ENCODE measurements at regions not wholly inside any gene's neighbourhood (a gene's known extent, or its start where the extent isn't known, plus 50 kb on each side); places are given as distances from the start of the nearest gene placed in this dataset.

DNA sequence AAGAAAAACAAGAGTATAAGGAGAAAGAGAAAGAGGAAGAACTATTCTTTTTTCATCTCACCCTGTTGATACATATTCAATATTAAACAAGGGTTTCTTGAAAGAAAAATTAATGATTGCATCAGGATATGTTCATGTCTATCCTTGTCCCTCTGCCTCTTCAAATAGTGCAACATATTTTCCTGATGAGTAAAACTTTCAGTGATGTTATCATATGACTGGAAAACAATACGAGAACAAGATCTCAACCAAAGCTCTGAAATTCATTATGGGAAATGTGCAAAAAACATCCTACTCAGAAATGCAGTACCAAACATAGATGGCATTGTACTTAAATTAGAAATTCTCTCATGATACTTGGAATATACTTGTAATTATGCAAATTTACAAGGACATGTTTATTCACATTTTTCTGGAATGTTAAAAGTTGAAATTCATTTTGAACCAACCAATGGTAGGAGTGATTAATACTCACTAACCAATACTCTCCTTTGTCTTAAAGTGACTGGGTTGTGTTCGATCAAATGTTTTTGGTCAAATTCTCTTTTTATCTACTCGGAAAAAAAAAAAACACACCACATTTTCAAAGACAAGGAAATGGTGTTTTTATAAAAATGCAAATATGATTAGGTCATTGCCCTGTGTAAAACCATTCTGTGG is 148.9 kb upstream of the GULP1 start:
- DNase-seq (ENCODE audit: low spot score) = no peak

DNA sequence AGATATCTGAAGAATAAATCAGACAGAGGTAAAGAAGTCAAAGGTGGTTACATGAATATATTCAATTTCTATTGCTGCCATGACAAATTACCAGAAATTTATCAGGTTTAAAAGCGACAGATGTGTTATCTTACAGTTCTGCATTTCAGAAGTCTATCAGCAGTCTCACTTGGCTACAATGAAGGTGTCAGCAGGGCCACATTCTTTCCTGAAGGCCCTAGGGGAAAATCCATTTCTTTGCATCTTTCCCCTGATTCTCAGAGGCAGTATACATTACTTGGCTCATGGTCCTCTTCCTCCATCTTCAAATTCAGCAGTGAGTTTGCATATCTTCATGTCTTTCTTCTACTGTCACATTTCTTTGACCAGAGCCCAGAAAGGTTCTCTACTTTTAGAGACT is 145.8 kb upstream of the GULP1 start:
- no peak for DNase-seq (ENCODE audit: low spot score)

DNA sequence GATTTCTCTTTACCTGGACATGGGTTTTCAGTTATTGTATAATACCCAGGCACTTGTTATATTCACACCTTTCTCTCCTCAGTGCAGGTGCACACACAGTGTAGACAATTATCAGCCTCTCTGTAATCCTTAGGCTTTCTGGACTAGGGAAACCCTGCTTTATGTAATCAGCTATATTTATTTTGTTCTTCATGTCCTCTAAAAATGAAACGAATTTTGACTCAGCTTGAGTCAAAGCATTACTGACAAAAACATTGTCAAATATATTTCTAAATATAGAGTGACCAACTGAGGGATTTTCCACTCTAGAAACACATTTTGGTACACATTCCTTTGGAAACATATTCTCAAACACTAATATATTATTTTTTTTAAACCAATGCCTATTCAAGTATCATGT is 144.8 kb upstream of the GULP1 start:
- DNase-seq (ENCODE audit: low spot score) = no peak

DNA sequence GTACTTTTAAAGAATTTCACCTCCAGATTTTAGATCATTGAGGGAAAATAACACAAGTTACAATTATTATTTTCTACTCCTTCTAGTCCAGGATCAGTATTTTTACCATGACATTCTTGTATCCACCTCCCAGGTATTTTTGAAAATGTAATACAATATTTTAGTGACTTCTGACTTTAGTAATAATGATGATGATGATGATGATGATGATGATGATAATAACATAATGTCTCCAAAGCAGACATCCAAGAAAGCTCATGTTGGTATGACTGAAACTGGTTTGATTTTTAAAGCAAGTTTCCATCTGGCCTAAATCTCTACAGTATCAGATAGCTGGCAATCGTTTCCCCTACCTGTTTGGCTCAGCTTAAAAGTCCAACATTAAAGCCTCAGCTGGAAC is 140.0 kb upstream of the GULP1 start:
- DNase-seq (ENCODE audit: low spot score) = no peak

DNA sequence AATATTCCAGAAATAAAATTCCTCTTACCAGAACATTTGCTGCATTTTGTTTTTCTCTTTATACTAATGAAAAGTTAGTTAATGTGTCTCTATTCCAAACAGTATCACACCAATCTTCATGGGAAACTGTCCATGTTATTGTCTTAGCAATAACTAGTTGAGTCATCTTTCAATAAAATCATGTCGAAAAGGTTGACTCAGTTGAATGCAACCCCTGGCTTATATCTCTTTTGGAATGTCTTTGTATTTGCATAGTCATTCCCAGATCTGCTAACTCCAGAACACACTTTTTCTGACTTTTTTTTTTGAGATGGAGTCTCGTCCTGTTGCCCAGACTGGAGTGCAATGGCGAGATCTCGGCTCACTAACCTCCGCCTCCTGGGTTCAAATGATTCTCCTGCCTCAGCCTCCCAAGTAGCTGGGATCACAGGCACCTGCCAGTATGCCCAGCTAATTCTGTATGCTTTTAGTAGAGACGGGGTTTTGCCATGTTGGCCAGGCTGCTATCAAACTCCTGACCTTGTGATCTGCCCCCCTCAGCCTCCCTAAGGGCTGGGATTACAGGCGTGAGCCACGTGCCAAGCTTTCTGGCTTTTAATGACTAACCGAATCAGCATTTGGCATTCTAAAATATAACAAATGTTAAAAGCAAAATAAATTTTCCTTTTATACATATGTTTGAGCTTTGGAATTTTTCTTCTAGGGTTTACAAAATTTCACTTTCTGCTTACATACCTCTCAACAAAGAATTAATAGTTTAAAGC is 133.2 kb upstream of the GULP1 start:
- DNase-seq (ENCODE audit: low spot score) = no peak

DNA sequence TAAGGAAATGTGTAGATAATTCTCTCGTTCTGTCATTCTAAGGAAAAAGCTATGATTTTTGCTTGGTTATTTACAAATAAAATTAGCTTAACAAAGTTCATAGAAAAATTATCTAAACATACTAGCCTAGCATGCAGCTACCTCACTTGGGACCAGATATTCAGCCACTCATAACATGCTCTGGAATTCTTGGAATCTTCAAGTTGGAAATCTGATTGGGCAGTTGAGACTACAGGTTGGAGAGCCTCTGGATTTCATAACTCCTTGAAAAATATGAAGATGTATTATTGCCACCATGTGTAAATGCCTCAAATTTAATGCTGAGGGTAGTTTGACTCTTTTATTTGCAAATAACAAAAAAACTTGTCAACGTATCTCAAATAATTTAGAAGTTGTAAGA is 132.2 kb upstream of the GULP1 start:
- no peak for DNase-seq (ENCODE audit: low spot score)

DNA sequence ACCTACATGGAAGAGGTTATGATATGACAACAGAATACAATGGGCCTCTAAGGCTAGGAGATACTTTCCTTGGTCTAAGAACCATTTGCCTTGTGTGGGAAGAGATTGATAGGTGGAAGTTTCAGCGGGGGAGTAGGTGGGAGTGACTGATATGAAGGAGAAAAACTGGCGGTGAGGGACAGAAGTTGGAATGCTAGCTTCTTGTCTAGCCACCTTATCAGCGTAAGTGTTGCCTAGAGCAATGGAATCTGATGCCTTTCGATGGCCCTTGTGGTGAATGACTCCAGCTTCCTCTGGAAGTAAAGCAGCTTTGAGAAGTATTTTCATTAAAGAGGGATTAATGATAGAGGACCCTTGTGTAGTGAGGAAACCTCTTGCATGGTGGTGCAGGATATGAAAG is 121.3 kb upstream of the GULP1 start:
- DNase-seq (ENCODE audit: low spot score) = no peak

DNA sequence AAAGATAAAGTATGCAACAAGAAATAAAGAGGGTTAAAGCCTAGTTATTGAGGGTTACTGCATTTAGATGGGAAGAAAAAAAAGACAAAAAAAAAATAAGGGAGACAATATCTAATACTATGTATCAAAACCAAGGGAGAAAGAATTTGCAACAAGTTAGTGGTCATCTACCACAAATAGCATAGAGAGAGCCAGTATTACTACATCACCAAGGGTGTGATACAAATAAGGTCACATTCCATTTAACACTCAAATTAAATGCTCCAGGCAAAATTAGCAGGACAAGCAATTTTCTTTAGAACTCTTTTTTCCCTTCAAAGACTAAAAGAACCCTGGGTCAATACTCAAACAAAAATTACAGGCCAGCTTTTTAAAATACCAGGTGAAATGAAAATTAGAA is 115.1 kb upstream of the GULP1 start:
- no peak for DNase-seq (ENCODE audit: low spot score)

DNA sequence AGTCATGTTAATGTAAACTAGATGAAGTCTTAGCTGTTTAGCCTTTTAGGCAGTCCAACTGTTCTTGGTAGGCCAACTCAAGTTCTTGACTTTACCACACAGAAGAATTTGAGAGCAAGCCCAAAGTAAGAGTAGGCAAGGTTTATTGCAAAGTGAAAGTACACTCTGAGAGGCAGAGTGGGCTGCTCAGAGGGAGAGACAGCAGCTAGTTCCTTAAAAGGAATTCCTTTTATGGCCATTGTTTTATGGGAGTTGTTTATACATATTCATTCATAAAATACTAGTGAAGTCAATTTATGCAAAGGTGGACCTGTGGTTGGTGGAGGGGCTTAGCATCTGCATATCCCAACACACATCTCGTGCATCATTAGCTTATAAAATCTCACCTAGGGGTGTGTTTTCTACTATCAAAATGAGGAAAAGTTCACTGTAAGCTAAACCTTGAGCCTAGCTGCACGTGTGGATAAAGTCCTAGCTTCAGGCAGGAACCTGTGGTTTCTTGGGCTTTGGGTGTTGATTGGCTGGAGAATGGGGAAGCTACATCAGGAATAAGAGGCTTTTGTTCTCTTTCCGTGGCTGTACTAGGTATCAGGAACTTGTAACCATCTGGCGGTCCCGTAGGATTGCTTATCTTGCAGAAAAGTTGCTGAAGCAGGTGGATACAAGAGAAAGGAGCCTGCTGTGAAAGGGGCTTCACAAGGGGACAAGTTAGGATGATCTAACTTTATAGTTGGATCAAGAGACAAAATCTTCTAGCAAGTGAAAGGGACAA is 110.4 kb upstream of the GULP1 start:
- DNase-seq (ENCODE audit: low spot score) = no peak

DNA sequence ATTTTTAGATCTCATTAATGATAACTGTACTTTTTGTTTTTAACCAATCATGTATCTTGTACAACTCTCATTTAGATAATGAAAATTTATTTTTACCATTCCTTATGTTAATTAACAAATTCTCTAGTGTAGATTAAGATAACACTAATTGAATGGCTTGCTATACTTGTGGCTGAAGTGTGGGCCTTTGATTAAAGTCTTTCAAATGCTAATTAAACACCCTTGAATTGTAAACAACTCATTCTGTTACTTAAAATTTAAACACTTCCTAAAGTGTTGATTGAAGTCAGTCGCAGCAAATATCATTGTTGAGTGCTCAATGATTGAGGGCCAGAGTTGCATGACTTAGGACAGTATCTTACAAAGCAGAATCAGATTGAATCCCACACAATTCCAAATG is 109.8 kb upstream of the GULP1 start:
- no peak for DNase-seq (ENCODE audit: low spot score)

DNA sequence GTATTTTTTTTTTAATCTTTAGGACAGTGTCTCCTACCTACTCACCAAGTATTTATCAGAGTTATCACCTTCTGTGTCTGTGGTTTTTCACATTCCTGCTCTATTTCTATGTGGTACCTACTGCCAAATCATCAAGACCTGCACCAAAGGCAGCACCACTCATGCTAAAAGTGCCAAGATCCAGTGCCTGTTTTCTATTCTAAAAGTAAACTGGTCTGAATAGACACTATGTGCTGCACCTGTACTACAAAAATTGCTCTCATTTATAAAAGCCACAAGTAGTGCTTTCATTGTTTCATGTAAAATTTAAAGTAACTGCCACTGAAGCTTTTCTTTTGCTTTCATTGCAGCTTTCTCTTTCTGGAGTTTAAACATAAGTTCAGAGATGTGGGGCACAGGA is 103.9 kb upstream of the GULP1 start:
- DNase-seq (ENCODE audit: low spot score) = no peak

DNA sequence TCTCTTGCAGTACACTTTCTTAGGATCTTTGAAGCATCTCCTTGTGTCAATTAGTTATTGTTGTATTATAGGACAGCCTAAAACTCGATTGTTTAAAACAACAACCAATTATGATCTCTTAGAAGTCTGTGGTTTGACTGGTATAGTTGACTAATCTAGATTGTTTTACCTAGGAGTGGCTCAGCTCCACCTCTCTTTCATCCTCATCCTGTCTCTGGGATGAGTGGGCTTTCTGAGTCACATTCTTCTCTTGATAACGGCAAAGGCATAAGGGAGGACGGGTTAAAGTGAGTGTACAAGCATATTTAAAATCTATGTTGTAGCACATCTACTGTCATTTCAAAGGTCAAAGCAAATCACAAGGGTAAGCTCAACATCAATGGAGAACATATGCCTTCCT is 102.3 kb upstream of the GULP1 start:
- DNase-seq (ENCODE audit: low spot score) = no peak

DNA sequence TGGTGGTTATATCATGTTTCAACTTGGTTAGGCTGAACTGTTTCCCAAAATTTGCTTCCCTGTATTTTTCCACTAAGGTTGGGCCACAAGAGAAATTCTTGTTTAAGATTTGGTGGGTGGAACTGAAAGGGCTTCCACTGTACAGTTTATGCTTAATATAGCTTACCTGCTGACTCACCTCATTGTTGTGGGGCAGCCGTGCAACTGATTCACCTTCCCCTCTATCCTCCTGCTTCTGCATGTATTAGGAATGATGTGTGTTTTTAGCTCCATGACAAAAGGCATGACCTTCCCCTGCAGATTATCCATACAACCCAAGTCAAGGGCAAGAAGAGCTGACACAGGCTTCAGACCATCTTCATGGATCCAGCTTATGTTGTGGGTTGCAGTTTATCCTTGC is 98.4 kb upstream of the GULP1 start:
- DNase-seq (ENCODE audit: low spot score) = no peak

DNA sequence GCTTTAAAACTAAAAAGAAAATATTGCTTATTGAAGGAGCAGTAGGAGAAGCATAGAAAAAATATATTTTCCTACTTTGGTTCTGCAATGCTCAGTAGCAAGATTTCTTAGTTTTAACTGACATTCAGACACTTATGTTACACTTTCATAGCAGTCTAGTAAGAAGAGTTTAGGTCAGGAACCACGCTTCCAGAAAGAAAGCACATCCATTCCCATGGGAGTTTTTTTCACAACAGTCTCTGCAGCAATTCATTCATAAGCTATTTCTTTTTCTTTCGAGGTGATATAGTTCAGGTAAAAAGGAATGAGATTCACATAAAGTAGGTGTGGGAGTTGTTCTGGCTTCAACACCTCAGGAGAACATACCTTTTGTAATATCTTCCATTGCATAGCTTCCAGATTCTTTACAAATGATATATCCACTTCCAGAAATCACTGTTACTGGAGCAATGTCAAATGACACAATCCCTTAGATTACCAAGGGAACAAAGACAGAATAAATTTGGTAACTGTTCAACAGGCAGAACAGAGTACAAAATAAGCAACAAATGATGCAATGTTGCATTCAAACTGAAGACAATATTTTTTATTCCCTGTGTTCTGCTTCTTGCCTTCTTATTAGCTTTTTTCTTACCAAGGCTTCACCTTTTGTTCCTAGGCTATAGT is 95.2 kb upstream of the GULP1 start:
- DNase-seq (ENCODE audit: low spot score) = no peak

DNA sequence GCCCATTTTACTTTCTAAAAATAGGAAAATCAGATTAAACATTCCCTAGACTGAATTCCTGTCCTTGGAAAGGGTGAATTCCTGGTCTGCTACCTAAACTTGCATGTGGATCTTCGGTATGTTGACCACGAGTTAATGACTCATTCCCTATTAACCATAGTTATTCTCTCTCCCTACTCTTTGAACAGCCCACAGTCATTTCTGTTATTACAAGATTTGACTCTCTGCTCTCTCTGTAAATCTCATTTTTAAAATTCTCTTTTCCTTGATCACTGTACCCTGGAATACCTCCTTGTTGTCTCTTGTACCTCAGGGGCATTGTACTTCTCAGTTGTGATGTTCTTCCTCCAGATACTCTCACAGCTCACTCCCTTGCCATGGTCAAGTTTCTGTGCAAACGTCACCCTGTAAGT is 92.0 kb upstream of the GULP1 start:
- no peak for DNase-seq (ENCODE audit: low spot score)

DNA sequence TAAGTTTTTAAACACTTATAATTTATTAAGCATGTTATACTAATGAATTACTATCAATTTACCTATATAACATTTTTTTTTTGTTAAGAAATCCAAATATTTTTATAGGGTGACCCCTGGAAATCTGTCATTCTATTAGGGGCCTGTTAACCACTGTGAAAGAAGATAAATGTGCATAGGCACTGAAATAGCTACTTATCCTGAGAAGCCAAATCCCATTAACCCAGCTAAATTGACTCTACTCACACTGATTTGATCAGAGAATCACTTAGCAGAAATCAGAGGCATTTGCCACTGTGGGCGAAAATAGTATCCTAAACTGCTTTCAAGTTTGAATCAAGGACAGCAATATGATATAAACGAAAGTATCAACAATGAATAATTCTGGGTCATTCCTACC is 90.0 kb upstream of the GULP1 start:
- no peak for DNase-seq (ENCODE audit: low spot score)

DNA sequence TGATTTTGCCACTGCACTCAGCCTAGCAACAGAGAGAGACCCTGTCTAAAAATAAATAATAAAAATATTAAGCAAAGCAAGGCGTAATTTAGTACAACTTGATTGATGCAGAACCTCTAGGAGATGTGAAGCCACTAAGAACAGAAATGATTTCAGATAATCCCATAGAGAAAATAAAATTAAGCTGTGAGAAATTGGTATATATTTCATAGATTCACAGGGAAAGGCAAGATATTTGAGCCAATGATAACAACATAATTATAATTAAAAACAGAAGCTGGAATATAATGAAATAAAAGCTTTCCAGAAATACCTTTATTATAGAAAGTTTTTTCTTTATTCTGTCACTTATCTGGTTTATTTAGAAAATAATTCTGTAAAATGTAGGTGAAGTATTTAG is 88.9 kb upstream of the GULP1 start:
- no peak for DNase-seq (ENCODE audit: low spot score)

DNA sequence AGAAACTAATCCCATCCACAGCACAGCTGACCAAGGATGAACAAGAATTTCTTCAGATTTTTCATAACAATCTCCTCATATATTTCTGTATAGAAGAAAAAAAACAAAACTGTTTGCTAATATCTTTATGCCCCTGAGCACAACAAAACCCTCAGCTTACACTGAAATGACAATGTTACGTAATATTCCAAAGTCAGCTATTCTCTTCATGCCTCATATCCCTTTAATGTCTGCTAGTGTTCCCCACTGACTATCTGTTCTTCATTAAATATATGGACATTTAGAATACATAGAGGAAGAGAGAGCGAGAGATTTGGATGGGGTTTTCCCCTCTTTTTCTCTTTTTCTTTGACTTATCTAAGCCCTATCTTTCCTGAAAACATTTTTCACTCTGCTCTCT is 87.9 kb upstream of the GULP1 start:
- no peak for DNase-seq (ENCODE audit: low spot score)

DNA sequence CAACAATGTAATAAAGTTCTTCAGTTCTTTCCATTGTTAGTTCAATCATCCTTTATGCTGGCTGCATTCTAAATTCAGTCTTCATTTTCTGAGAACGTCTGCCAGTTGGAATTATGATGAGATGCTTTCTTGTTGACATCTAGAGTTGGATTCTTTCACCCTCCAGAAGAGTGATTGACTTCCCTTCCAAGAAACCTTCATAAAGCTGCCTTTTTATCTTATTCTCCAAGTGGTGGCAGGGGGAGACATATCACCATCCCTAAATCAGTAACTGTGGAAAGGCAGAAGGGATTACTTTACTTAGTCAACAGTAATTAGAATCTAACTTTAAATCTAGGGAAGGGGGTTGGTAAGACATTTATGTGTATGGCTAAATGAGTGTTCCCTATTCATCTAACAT is 86.8 kb upstream of the GULP1 start:
- DNase-seq (ENCODE audit: low spot score) = no peak

DNA sequence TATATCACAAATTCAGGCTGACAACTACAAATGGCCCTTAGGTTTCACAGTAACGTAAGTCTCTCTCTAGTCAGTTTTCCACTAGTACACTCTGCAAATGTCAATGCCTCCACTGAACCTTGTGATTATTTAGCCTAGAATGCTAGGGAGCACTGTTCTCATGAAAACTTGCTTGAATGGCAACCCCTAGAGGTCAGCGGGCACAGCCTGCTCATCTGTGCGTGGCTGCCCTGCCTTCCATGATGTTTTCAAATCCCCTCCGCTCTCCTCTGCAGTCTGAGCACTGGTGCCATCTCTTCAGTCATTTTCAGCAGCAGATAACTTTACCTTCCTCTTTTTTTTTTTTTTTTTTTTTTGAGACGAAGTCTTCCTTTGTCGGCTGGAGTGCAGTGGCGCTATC is 84.1 kb upstream of the GULP1 start:
- DNase-seq (ENCODE audit: low spot score) = peak; percentile 8

DNA sequence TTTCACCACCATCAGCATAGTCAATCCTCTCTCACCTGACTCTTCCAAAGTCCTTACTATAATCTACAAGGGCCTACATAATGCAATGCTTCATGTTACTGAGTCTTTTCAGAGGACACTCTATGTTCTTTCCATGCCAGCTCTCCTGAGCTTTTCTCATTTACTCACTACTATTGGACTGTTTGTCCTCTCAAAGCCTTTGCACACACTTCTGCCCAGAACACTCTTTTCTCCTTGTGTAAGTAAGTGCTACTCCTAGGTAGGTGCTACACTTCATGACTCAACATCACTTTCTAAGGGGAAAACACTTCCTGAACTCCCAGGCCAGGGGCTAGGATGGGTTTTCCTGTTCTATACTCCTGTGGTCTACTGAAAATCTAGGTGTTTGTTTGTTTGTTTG is 82.5 kb upstream of the GULP1 start:
- no peak for DNase-seq (ENCODE audit: low spot score)

DNA sequence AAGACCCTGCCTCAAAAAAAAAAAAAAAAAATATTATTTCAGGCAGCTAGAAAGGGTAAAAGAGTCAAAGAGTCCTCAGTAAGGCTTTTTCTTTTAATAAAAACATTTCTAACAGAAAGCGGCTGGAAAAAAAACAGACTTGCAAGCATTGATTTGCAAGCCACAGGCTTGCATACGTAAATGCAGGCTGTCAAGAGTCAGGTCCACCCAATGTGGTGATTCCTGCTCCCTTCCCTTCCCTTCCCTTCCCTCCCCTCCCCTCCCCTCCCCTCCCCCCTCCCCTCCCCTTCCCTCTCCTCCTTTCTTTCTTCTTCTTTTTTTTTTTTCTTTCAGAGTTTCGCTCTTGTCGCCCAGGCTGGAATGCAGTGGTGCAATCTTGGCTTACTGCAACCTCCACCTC is 74.4 kb upstream of the GULP1 start:
- no peak for DNase-seq (ENCODE audit: low spot score)

DNA sequence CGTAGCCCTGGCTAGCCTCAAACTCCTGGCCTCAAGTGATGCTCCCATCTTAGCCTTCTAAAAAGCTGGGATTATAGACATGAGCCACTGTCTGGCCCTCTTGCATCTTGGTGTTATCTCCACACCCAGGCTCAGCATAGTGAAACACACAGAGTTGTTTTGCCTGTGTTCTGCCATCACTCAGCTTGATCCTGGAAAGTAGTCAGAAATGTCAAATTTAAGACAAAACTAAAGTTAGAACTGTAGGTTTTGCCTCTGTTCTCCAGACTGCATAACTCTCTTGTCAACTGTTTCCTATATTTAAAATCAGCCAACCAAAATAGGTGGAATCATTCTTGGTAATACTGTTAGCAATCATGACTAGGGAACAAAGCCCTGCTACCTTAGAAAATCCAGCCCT is 72.1 kb upstream of the GULP1 start:
- DNase-seq (ENCODE audit: low spot score) = no peak
